Keratinocyte (primary cell): ENCODE measurements at regions not wholly inside any gene's neighbourhood (a gene's known extent, or its start where the extent isn't known, plus 50 kb on each side); places are given as distances from the start of the nearest gene placed in this dataset.

Experiments used
- DNase-seq: peaks from one replicate; pipeline ENCODE4 v3.0.0-alpha.2; 2011; ENCODE audit warnings: low read depth, missing footprints, low spot score
- FAIRE-seq: peaks from 2 replicates; lab custom pipeline; 2011; peaks lifted over from hg19 to GRCh38; lab: Jason Lieb, UNC
- H2AFZ ChIP-seq: 2 replicates; pipeline ENCODE4 v1.6.0; 2012; ENCODE audit warnings: low read length, control low read depth, inconsistent platforms; ENCODE audit not compliant: control insufficient read depth
- H3K27ac ChIP-seq: 2 replicates; pipeline ENCODE4 v1.5.1; 2011; ENCODE audit warnings: low read length; ENCODE audit not compliant: control insufficient read depth, insufficient read depth
- H3K27me3 ChIP-seq: 3 replicates; pipeline ENCODE4 v1.6.0; 2011; ENCODE audit warnings: low read length; ENCODE audit not compliant: control insufficient read depth, insufficient read depth; ENCODE audit errors: extremely low read depth
- H3K36me3 ChIP-seq, 2 experiments: 2 replicates in 1 of 2; 3 replicates in 1 of 2; pipeline ENCODE4 v1.5.1; 2011; ENCODE audit warnings: low read length in 2 of 2, mild to moderate bottlenecking in 1 of 2; ENCODE audit not compliant: control insufficient read depth in 2 of 2, insufficient read depth in 2 of 2; ENCODE audit errors: extremely low read depth in 1 of 2
- H3K4me1 ChIP-seq: 3 replicates; pipeline ENCODE4 v1.5.1; 2011; ENCODE audit warnings: low read length; ENCODE audit not compliant: control insufficient read depth, insufficient read depth; ENCODE audit errors: extremely low read depth
- H3K4me2 ChIP-seq: 3 replicates; pipeline ENCODE4 v1.6.0; 2011; ENCODE audit warnings: low read depth, low read length; ENCODE audit not compliant: control insufficient read depth, insufficient read depth; ENCODE audit errors: extremely low read depth
- H3K4me3 ChIP-seq, 3 experiments: fragments of 200-600 bp in 1 of 3; sonication (generic) in 1 of 3; 2 replicates in 2 of 3; 3 replicates in 1 of 3; pipeline ENCODE4 v1.5.1; 2011 to 2016; ENCODE audit warnings: low read length in 3 of 3, mild to moderate bottlenecking in 3 of 3, control low read depth in 2 of 3, inconsistent platforms in 1 of 3, low read depth in 1 of 3, mixed read lengths in 1 of 3, mixed run types in 1 of 3, moderate library complexity in 1 of 3; ENCODE audit not compliant: control insufficient read depth in 2 of 3, insufficient read depth in 2 of 3; ENCODE audit errors: extremely low read depth in 1 of 3
- H3K79me2 ChIP-seq: 2 replicates; pipeline ENCODE4 v1.6.0; 2012; ENCODE audit warnings: low read length; ENCODE audit not compliant: control insufficient read depth, insufficient read depth
- H3K9ac ChIP-seq: 3 replicates; pipeline ENCODE4 v1.6.0; 2011; ENCODE audit warnings: low read length; ENCODE audit not compliant: control insufficient read depth, insufficient read depth; ENCODE audit errors: extremely low read depth
- H3K9me1 ChIP-seq: 3 replicates; pipeline ENCODE4 v1.6.0; 2011; ENCODE audit warnings: low read length; ENCODE audit not compliant: control insufficient read depth, insufficient read depth; ENCODE audit errors: extremely low read depth
- H3K9me3 ChIP-seq: 2 replicates; pipeline ENCODE4 v1.5.1; 2012; ENCODE audit warnings: low read depth, low read length; ENCODE audit not compliant: control insufficient read depth
- H4K20me1 ChIP-seq: 3 replicates; pipeline ENCODE4 v1.6.0; 2011; ENCODE audit warnings: low read length; ENCODE audit not compliant: control insufficient read depth, insufficient read depth; ENCODE audit errors: extremely low read depth
- CTCF ChIP-seq, 3 experiments: IDR thresholded peaks in 1 of 3; conservative IDR thresholded peaks in 1 of 3; optimal IDR thresholded peaks in 1 of 3; 2 replicates in 2 of 3; 3 replicates in 1 of 3; pipeline versions ENCODE3 to v1.5.1; 2011; ENCODE audit warnings: low read length in 3 of 3, mild to moderate bottlenecking in 3 of 3, moderate library complexity in 2 of 3, control low read depth in 1 of 3, inconsistent platforms in 1 of 3; ENCODE audit not compliant: insufficient read depth in 2 of 3; ENCODE audit errors: extremely low read depth in 1 of 3
- EZH2 ChIP-seq: IDR thresholded peaks from one replicate; pipeline ENCODE4 v1.6.1; 2012; ENCODE audit warnings: inconsistent platforms, mild to moderate bottlenecking, low read length, moderate library complexity
- dilution Hi-C: fragments of 300-500 bp; cut with MboI; formaldehyde crosslinking; loops from one replicate; pipeline ENCODE4 v1.7.0; 2020; ENCODE audit warnings: low sequenced_read_pairs; ENCODE audit not compliant: extremely low pct_ligation_motif_present

DNA sequence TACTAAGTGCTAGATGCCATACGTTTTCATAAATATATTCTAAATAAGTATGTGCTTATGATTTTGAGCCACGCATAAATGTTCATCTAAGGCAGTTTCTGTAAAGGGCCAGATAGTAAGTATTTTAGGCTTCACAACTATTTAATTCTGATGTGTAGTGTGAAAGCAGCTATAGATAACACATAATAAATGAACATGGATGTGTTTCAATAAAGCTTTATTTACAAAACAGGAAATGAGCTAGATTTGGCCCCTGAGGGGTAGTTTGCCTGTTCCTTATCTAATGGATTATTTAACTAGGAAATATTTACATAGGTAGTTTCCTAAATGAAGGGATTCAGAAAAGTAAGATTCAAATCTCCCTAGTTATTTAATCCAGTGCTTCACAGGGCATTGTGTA, 557.6 kb upstream of the PKN2 start:
- no peak for TF ChIP-seq CTCF (optimal IDR thresholded peaks at IDR 0.05 in 1 of 3, IDR thresholded peaks at IDR 0.05 in 1 of 3, conservative IDR thresholded peaks at IDR 0.05 in 1 of 3; ENCODE audit: extremely low read depth in 1 of 3, insufficient read depth in 2 of 3, low read length in 3 of 3)
- TF ChIP-seq EZH2: no peak
- Histone ChIP-seq H2AFZ (no peak overlapping the region), H4K20me1 (no peaks in the 10 kb centered on the region), H3K27me3 (no peaks in the 10 kb centered on the region), H3K9me3 (no peaks in the 10 kb centered on the region), H3K9ac (no peak overlapping the region), H3K4me3 (no peak overlapping the region), H3K9me1 (no peaks in the 10 kb centered on the region), H3K36me3 (no peaks in the 10 kb centered on the region), H3K4me1 (no peaks in the 10 kb centered on the region), H3K79me2 (no peaks in the 10 kb centered on the region), H3K27ac (no peak overlapping the region), H3K4me2 (no peak overlapping the region)
- dilution Hi-C loops: no loop called here
- FAIRE-seq: no peak
- DNase-seq: no peak

GRCh38 chr1:88133991-88134390, 550.1 kb upstream of the PKN2 start:
- TF ChIP-seq CTCF (optimal IDR thresholded peaks at IDR 0.05 in 1 of 3, IDR thresholded peaks at IDR 0.05 in 1 of 3, conservative IDR thresholded peaks at IDR 0.05 in 1 of 3; ENCODE audit: extremely low read depth in 1 of 3, insufficient read depth in 2 of 3, low read length in 3 of 3): no peak
- TF ChIP-seq EZH2: no peak
- FAIRE-seq (no peak), DNase-seq (no peak)
- Histone ChIP-seq H3K36me3 (no peaks in the 10 kb centered on the region), H3K4me2 (no peak overlapping the region), H3K9ac (no peak overlapping the region), H3K9me1 (no peaks in the 10 kb centered on the region), H2AFZ (no peak overlapping the region), H3K4me1 (no peaks in the 10 kb centered on the region), H4K20me1 (no peaks in the 10 kb centered on the region), H3K27ac (no peak overlapping the region), H3K27me3 (no peaks in the 10 kb centered on the region), H3K4me3 (no peak overlapping the region), H3K79me2 (no peaks in the 10 kb centered on the region), H3K9me3 (no peaks in the 10 kb centered on the region)
- dilution Hi-C loops: no loop called here
